GM12892 (cell line): ENCODE measurements at regions not wholly inside any gene's neighbourhood (a gene's known extent, or its start where the extent isn't known, plus 50 kb on each side); places are given as distances from the start of the nearest gene placed in this dataset.

ENCODE experiments used
- DNase-seq: peaks from one replicate; pipeline ENCODE4 v3.0.0; 2011; ENCODE audit not compliant: insufficient read length
- FAIRE-seq: peaks from 2 replicates; lab custom pipeline; 2011; peaks lifted over from hg19 to GRCh38; lab: Jason Lieb, UNC
- POLR2A ChIP-seq: IDR thresholded peaks from 2 replicates; pipeline ENCODE4 v1.6.1; 2011; ENCODE audit warnings: low read depth, low read length, control low read depth
- POLR2AphosphoS5 ChIP-seq: IDR thresholded peaks from 2 replicates; pipeline ENCODE4 v1.6.1; 2011; ENCODE audit warnings: low read depth, low read length, control low read depth
- TAF1 ChIP-seq: IDR thresholded peaks from 2 replicates; pipeline ENCODE4 v1.6.1; 2011; ENCODE audit warnings: low read depth, mild to moderate bottlenecking, control low read depth, low read length, borderline replicate concordance

- TF ChIP-seq POLR2AphosphoS5 (no peak), TAF1 (no peak), POLR2A (no peak)
- DNase-seq (no peak), FAIRE-seq (no peak)
Observed at GRCh38 chr1:168392958-168393549, 112.4 kb downstream of the TBX19 start.

GRCh38 chr1:168391851-168392681, 111.4 kb downstream of the TBX19 start:
- no peak for FAIRE-seq
- no peak for DNase-seq
- TF ChIP-seq POLR2AphosphoS5 (no peak), TAF1 (no peak), POLR2A (no peak)

- no peak for TF ChIP-seq POLR2A
- no peak for TF ChIP-seq POLR2AphosphoS5
- no peak for TF ChIP-seq TAF1
- FAIRE-seq (no peak), DNase-seq (no peak)
Observed at GRCh38 chr1:168390271-168390670, 109.6 kb downstream of the TBX19 start.

- FAIRE-seq (no peak), DNase-seq (no peak)
- TF ChIP-seq POLR2A (no peak), TAF1 (no peak), POLR2AphosphoS5 (no peak)
Observed at GRCh38 chr1:168387781-168388760, 107.4 kb downstream of the TBX19 start.

- no peak for TF ChIP-seq POLR2AphosphoS5
- no peak for TF ChIP-seq TAF1
- no peak for TF ChIP-seq POLR2A
- FAIRE-seq = no peak
- DNase-seq = no peak
Observed at GRCh38 chr1:168386949-168387586, 106.4 kb downstream of the TBX19 start.

GRCh38 chr1:168386492-168386891, 105.8 kb downstream of the TBX19 start:
- no peak for DNase-seq
- FAIRE-seq = no peak
- no peak for TF ChIP-seq TAF1
- TF ChIP-seq POLR2A = no peak

- FAIRE-seq (no peak), DNase-seq (no peak)
- TF ChIP-seq POLR2A (no peak), TAF1 (no peak), POLR2AphosphoS5 (no peak)
Observed at GRCh38 chr1:168381850-168382249, 101.2 kb downstream of the TBX19 start.

- no peak for FAIRE-seq
- TF ChIP-seq POLR2AphosphoS5 (no peak), TAF1 (no peak), POLR2A (no peak)
- no peak for DNase-seq
Observed at GRCh38 chr1:168380945-168381344, 100.3 kb downstream of the TBX19 start.

GRCh38 chr1:168379104-168379860, 98.6 kb downstream of the TBX19 start:
- TF ChIP-seq POLR2A = no peak
- no peak for TF ChIP-seq TAF1
- TF ChIP-seq POLR2AphosphoS5 = no peak
- DNase-seq (no peak), FAIRE-seq (no peak)

- TF ChIP-seq TAF1 (no peak), POLR2AphosphoS5 (no peak), POLR2A (no peak)
- DNase-seq = no peak
- no peak for FAIRE-seq
Observed at GRCh38 chr1:168375566-168376300, 95.1 kb downstream of the TBX19 start.
